Mesenchymal stem cell (in vitro differentiated cells and primary cell): ENCODE measurements at regions not wholly inside any gene's neighbourhood (a gene's known extent, or its start where the extent isn't known, plus 50 kb on each side); places are given as distances from the start of the nearest gene placed in this dataset.
"Not testable (repeated sequence)": the region's sequence is repeated elsewhere in the genome, so short reads cannot be mapped to it uniquely, and the experiment has no call there.

Experiments
- DNase-seq: peaks from one replicate; pipeline ENCODE4 v3.0.0-alpha.2; 2013
- H2AFZ ChIP-seq: one replicate; pipeline ENCODE4 v1.6.1; 2013; ENCODE audit warnings: low read depth, mild to moderate bottlenecking, control low read depth, inconsistent platforms, low read length, moderate library complexity
- H2AK5ac ChIP-seq: 2 replicates; pipeline ENCODE4 v1.6.1; 2013; ENCODE audit warnings: low read length, moderate library complexity, mild to moderate bottlenecking, inconsistent platforms; ENCODE audit not compliant: severe bottlenecking
- H2BK120ac ChIP-seq: one replicate; pipeline ENCODE4 v1.6.1; 2013; ENCODE audit warnings: low read depth, mild to moderate bottlenecking, inconsistent platforms, low read length, moderate library complexity
- H2BK12ac ChIP-seq, 2 experiments: one replicate each; pipeline ENCODE4 v1.6.1; 2013; ENCODE audit warnings: inconsistent platforms in 2 of 2, low read length in 2 of 2, mild to moderate bottlenecking in 2 of 2, moderate library complexity in 2 of 2, control low read depth in 1 of 2
- H2BK15ac ChIP-seq: one replicate; pipeline ENCODE4 v1.6.1; 2013; ENCODE audit warnings: mild to moderate bottlenecking, low read depth, inconsistent platforms; ENCODE audit not compliant: poor library complexity, severe bottlenecking
- H2BK5ac ChIP-seq: 2 replicates; pipeline ENCODE4 v1.6.1; 2013; ENCODE audit warnings: low read depth, mild to moderate bottlenecking, low read length, control low read depth, inconsistent platforms; ENCODE audit not compliant: poor library complexity, severe bottlenecking
- H3K14ac ChIP-seq, 2 experiments: one replicate each; pipeline ENCODE4 v1.6.1; 2013; ENCODE audit warnings: inconsistent platforms in 2 of 2, low read length in 2 of 2, control low read depth in 1 of 2, mild to moderate bottlenecking in 1 of 2, moderate library complexity in 1 of 2
- H3K18ac ChIP-seq, 2 experiments: one replicate each; pipeline ENCODE4 v1.6.1; 2013; ENCODE audit warnings: inconsistent platforms in 2 of 2, low read length in 2 of 2, control low read depth in 1 of 2, low read depth in 1 of 2, mild to moderate bottlenecking in 1 of 2
- H3K23ac ChIP-seq, 2 experiments: one replicate each; pipeline ENCODE4 v1.6.1; 2013; ENCODE audit warnings: inconsistent platforms in 2 of 2, low read length in 2 of 2, mild to moderate bottlenecking in 2 of 2, moderate library complexity in 2 of 2, control low read depth in 1 of 2
- H3K27ac ChIP-seq: 2 replicates; pipeline ENCODE4 v1.5.1; 2013; ENCODE audit warnings: mild to moderate bottlenecking, moderate library complexity, low read length, control low read depth, inconsistent platforms; ENCODE audit not compliant: poor library complexity, severe bottlenecking
- H3K27me3 ChIP-seq, 2 experiments: 2 replicates each; pipeline versions ENCODE4 v1.6.1 to v1.7.0; 2013; ENCODE audit warnings: low read length in 2 of 2, mild to moderate bottlenecking in 2 of 2, moderate library complexity in 2 of 2, control low read depth in 1 of 2, inconsistent platforms in 1 of 2; ENCODE audit not compliant: control insufficient read depth in 1 of 2, insufficient read depth in 1 of 2
- H3K36me3 ChIP-seq, 2 experiments: 2 replicates each; pipeline versions ENCODE4 v1.6.1 to v1.7.0; 2013; ENCODE audit warnings: low read length in 2 of 2, control low read depth in 1 of 2, inconsistent platforms in 1 of 2, low read depth in 1 of 2, mild to moderate bottlenecking in 1 of 2; ENCODE audit not compliant: insufficient read depth in 2 of 2, control insufficient read depth in 1 of 2
- H3K4ac ChIP-seq, 2 experiments: one replicate each; pipeline ENCODE4 v1.6.1; 2013; ENCODE audit warnings: inconsistent platforms in 2 of 2, low read length in 2 of 2, mild to moderate bottlenecking in 2 of 2, moderate library complexity in 2 of 2, control low read depth in 1 of 2, low read depth in 1 of 2
- H3K4me1 ChIP-seq: 2 replicates; pipeline ENCODE4 v1.6.1; 2013; ENCODE audit warnings: low read depth, low read length, control low read depth; ENCODE audit not compliant: control insufficient read depth, insufficient read depth
- H3K4me2 ChIP-seq: 2 replicates; pipeline ENCODE4 v1.6.1; 2013; ENCODE audit warnings: low read length, mild to moderate bottlenecking, inconsistent platforms; ENCODE audit not compliant: poor library complexity, severe bottlenecking
- H3K4me3 ChIP-seq, 2 experiments: 2 replicates each; pipeline versions ENCODE4 v1.5.1 to v1.7.0; 2013; ENCODE audit warnings: low read length in 2 of 2, mild to moderate bottlenecking in 2 of 2, control low read depth in 1 of 2, low read depth in 1 of 2; ENCODE audit not compliant: insufficient read depth in 1 of 2
- H3K79me1 ChIP-seq: replicated peaks from 2 replicates; pipeline ENCODE4 v1.6.1; 2013; ENCODE audit warnings: mild to moderate bottlenecking, control low read depth, low read length, inconsistent platforms; ENCODE audit not compliant: poor library complexity, severe bottlenecking
- H3K9ac ChIP-seq: 2 replicates; pipeline ENCODE4 v1.7.0; 2013; ENCODE audit warnings: mild to moderate bottlenecking, low read length, moderate library complexity
- H3K9me3 ChIP-seq: 2 replicates; pipeline ENCODE4 v1.7.0; 2013; ENCODE audit warnings: mild to moderate bottlenecking, low read length; ENCODE audit not compliant: control insufficient read depth
- H4K8ac ChIP-seq: one replicate; pipeline ENCODE4 v1.6.1; 2013; ENCODE audit warnings: inconsistent platforms, mild to moderate bottlenecking, low read length, moderate library complexity
- H4K91ac ChIP-seq: one replicate; pipeline ENCODE4 v1.6.1; 2013; ENCODE audit warnings: mild to moderate bottlenecking, low read length, inconsistent platforms
- WGBS: methylation state at CpG from one replicate; pipeline ENCODE4 v1.1.7; 2013; ENCODE audit warnings: mixed read lengths; 5-methylcytosine and 5-hydroxymethylcytosine counted together

GRCh38 chr1:157325220-157325619, 187.0 kb upstream of the ETV3 start:
- Histone ChIP-seq H3K36me3 (no peaks in the 10 kb centered on the region), H3K27ac (no peak overlapping the region), H3K4me1 (no peaks in the 10 kb centered on the region), H3K9me3 (no peaks in the 10 kb centered on the region), H3K4me2 (no peak overlapping the region), H3K79me1 (no peaks in the 10 kb centered on the region), H2AFZ (no peak overlapping the region), H2BK120ac (no peak overlapping the region), H3K14ac (no peak overlapping the region), H3K27me3 (peaks cover 0 to 4% of the 10 kb centered on the region in 2 experiments), H2BK12ac (no peak overlapping the region), H3K4me3 (no peak overlapping the region), H4K91ac (no peak overlapping the region), H3K23ac (no peak overlapping the region), H3K4ac (no peak overlapping the region), H3K9ac (no peak overlapping the region), H3K18ac (no peak overlapping the region), H2AK5ac (no peak overlapping the region), H2BK15ac (no peak overlapping the region), H4K8ac (no peak overlapping the region), H2BK5ac (no peak overlapping the region)
- no CpG with 5 or more reads among the region's 1 CpG for WGBS
- no peak for DNase-seq

GRCh38 chr1:157321972-157322371, 183.8 kb upstream of the ETV3 start:
- not testable (repeated sequence) for H4K91ac ChIP-seq, H3K36me3 ChIP-seq, H2BK12ac ChIP-seq, H3K79me1 ChIP-seq, H2BK15ac ChIP-seq, H3K23ac ChIP-seq, H2AK5ac ChIP-seq, H3K27me3 ChIP-seq, H3K27ac ChIP-seq, H3K14ac ChIP-seq, H2BK5ac ChIP-seq, H3K4me3 ChIP-seq, H3K9me3 ChIP-seq, H3K4ac ChIP-seq, DNase-seq, H3K18ac ChIP-seq, H4K8ac ChIP-seq, H2AFZ ChIP-seq, H3K4me2 ChIP-seq, H3K9ac ChIP-seq, H3K4me1 ChIP-seq, H2BK120ac ChIP-seq
- WGBS, result no CpG with 5 or more reads among the region's 1 CpG

- Histone ChIP-seq H2BK15ac (no peak overlapping the region), H3K9me3 (peaks cover 9% of the 10 kb centered on the region), H2BK5ac (no peak overlapping the region), H2BK120ac (no peak overlapping the region), H2AFZ (no peak overlapping the region), H4K8ac (no peak overlapping the region), H3K23ac (no peak overlapping the region), H3K79me1 (no peaks in the 10 kb centered on the region), H2AK5ac (no peak overlapping the region), H4K91ac (no peak overlapping the region), H3K4me3 (no peak overlapping the region), H3K27me3 (no peaks in the 10 kb centered on the region), H3K4me1 (no peaks in the 10 kb centered on the region), H3K9ac (no peak overlapping the region), H3K4me2 (no peak overlapping the region), H2BK12ac (no peak overlapping the region), H3K18ac (no peak overlapping the region), H3K36me3 (no peaks in the 10 kb centered on the region), H3K4ac (no peak overlapping the region), H3K27ac (no peak overlapping the region), H3K14ac (no peak overlapping the region)
- 87% methylated on average over 5 of the region's 5 CpGs for WGBS
- no peak for DNase-seq
These were observed 181.4 kb upstream of the ETV3 start for GRCh38 chr1:157319567-157319966.

GRCh38 chr1:157317229-157317628, 179.0 kb upstream of the ETV3 start:
- not testable (repeated sequence) for H3K4ac ChIP-seq, H3K23ac ChIP-seq, H3K4me2 ChIP-seq, H3K4me1 ChIP-seq, H3K79me1 ChIP-seq, DNase-seq, H3K9ac ChIP-seq, H2BK12ac ChIP-seq, H3K4me3 ChIP-seq, H2BK15ac ChIP-seq, H4K8ac ChIP-seq, H3K36me3 ChIP-seq, H3K18ac ChIP-seq, H2AFZ ChIP-seq, H3K27me3 ChIP-seq, H2BK120ac ChIP-seq, H3K14ac ChIP-seq, H4K91ac ChIP-seq, H2AK5ac ChIP-seq, H3K27ac ChIP-seq, H3K9me3 ChIP-seq, H2BK5ac ChIP-seq
- no CpG with 5 or more reads among the region's 2 CpGs for WGBS
